ENCODE measurements at regions not wholly inside any gene's neighbourhood (a gene's known extent, or its start where the extent isn't known, plus 50 kb on each side); places are given as distances from the start of the nearest gene placed in this dataset.

DNA sequence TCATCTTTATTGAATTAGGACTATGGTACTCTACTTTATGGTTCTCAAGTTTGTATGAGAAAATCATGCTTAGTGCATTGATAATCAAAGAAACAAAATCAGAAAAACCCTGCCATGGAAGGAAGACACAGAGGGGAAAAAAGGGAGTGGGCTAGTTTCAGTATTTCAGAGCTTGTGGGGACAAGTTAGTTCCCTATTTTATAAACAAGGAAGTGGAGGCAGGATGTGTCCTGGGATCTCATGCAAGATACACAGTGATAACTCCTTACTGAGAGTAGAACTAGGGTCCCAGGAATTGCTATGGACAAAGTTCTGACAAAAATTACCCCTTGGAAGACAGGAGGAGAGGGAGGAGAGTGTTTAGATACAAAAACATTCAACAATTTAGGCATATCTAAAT lies 1277.3 kb downstream of the UQCRFS1 start:
- Mint-ChIP-seq H3K36me3 (no peaks in the 10 kb centered on the region), H3K4me3 (no peak overlapping the region), H3K4me1 (no peaks in the 10 kb centered on the region), H3K27ac (no peak overlapping the region), H3K27me3 (peaks cover 5% of the 10 kb centered on the region), H3K9me3 (no peaks in the 10 kb centered on the region)
- ATAC-seq (ENCODE audit: low read depth) (no peak), DNase-seq (ENCODE audit: low spot score in 2 of 2) (no peak)

- H3K4me3 Mint-ChIP-seq = no peak overlapping the region
- H3K27ac Mint-ChIP-seq = no peak overlapping the region
- H3K36me3 Mint-ChIP-seq = no peaks in the 10 kb centered on the region
- H3K4me1 Mint-ChIP-seq = no peaks in the 10 kb centered on the region
- H3K27me3 Mint-ChIP-seq = peaks cover 6% of the 10 kb centered on the region
- ATAC-seq (ENCODE audit: low read depth) (no peak), DNase-seq (ENCODE audit: low spot score in 2 of 2) (no peak)
- no peaks in the 10 kb centered on the region for H3K9me3 Mint-ChIP-seq
Observed at GRCh38 chr19:27929399-27929798, 1283.6 kb downstream of the UQCRFS1 start.

- DNase-seq (ENCODE audit: low spot score in 2 of 2) = no peak
Observed at GRCh38 chr19:27925202-27925601, 1287.7 kb downstream of the UQCRFS1 start.

DNA sequence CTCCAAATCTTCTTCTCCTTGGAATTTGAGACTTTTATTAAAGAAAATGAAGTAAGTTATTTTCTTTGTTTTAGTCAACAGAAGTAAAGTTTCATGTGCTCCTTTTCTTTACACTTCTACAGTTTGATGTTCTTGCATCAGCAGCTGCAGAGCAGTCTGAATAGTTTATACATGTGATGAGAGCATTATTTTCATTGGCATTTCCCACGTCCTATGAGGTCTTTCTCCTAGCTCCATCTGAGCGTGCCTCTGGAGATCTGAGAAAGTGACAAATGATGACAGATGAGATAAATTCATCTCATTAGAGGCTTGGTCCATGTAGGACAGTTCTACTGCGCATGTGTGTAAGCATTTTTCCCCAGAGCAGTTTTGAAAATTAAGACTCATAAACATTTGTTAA lies 1290.0 kb downstream of the UQCRFS1 start:
- Mint-ChIP-seq H3K4me3 (no peak overlapping the region), H3K4me1 (no peaks in the 10 kb centered on the region), H3K27ac (no peak overlapping the region), H3K27me3 (peaks cover 2% of the 10 kb centered on the region), H3K9me3 (peaks cover 2% of the 10 kb centered on the region), H3K36me3 (no peaks in the 10 kb centered on the region)
- ATAC-seq (ENCODE audit: low read depth) (no peak), DNase-seq (ENCODE audit: low spot score in 2 of 2) (no peak)

More at GRCh38 chr19:27925202-27925601, 1287.7 kb downstream of the UQCRFS1 start:
- Mint-ChIP-seq H3K27me3 (peaks cover 2% of the 10 kb centered on the region), H3K27ac (no peak overlapping the region), H3K4me1 (no peaks in the 10 kb centered on the region), H3K9me3 (peaks cover 2% of the 10 kb centered on the region), H3K36me3 (no peaks in the 10 kb centered on the region), H3K4me3 (no peak overlapping the region)
- no peak for ATAC-seq (ENCODE audit: low read depth)

DNA sequence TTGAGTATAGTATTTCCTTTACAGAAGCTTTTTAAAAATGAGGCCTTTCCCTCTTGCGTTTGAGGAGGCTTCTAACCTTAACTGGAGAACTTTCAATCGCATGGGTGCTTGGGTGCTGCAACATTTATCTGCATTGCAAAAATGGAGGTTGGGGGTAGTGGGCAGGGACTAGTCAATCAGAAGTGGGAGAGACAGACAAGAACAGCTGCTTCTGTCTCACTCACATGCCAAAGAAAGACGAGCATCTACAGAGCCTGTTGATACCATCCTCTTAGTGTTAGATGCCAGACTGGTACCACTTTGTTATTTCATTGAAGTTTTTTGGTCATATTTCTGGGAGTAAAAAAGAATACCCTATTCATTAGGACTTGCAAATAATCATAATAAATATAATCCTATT lies 1292.2 kb downstream of the UQCRFS1 start:
- H3K27ac Mint-ChIP-seq = no peak overlapping the region
- H3K4me3 Mint-ChIP-seq = no peak overlapping the region

DNA sequence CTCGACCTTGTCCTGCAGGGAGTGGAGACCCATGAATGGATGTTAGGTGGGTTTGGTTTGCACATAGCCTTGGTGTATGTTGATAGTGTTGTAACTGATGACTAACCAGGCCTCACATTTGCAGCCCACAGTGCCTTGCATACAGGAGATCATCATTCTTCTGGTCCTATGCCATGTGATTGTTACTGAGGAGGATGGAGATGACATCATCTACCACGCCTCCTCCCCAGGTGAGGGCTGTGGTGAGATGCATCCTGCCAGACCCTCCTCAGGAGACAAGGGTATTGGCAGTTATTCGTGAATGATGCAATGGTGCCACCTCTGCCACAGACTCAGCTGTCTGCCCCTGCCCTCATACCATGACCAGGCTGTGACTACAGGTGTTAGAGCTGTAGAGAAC lies 1294.1 kb downstream of the UQCRFS1 start:
- Mint-ChIP-seq H3K4me1 (no peaks in the 10 kb centered on the region), H3K9me3 (peaks cover 2% of the 10 kb centered on the region), H3K27me3 (no peaks in the 10 kb centered on the region), H3K27ac (no peak overlapping the region), H3K36me3 (no peaks in the 10 kb centered on the region), H3K4me3 (no peak overlapping the region)
- DNase-seq (ENCODE audit: low spot score in 2 of 2) = no peak
- ATAC-seq (ENCODE audit: low read depth) = no peak

More for the DNA sequence above, 1292.2 kb downstream of the UQCRFS1 start:
- Mint-ChIP-seq H3K27me3 (peaks cover 2% of the 10 kb centered on the region), H3K36me3 (no peaks in the 10 kb centered on the region), H3K9me3 (peaks cover 2% of the 10 kb centered on the region), H3K4me1 (no peaks in the 10 kb centered on the region)
- ATAC-seq (ENCODE audit: low read depth) = no peak
- DNase-seq (ENCODE audit: low spot score in 2 of 2) = no peak

- DNase-seq (ENCODE audit: low spot score in 2 of 2) (no peak), ATAC-seq (ENCODE audit: low read depth) (no peak)
- H3K27ac Mint-ChIP-seq = no peak overlapping the region
- no peaks in the 10 kb centered on the region for H3K9me3 Mint-ChIP-seq
- H3K4me1 Mint-ChIP-seq = no peaks in the 10 kb centered on the region
- no peaks in the 10 kb centered on the region for H3K27me3 Mint-ChIP-seq
- H3K4me3 Mint-ChIP-seq = no peak overlapping the region
- H3K36me3 Mint-ChIP-seq = no peaks in the 10 kb centered on the region
Observed at GRCh38 chr19:27911122-27911898, 1301.6 kb downstream of the UQCRFS1 start.

DNA sequence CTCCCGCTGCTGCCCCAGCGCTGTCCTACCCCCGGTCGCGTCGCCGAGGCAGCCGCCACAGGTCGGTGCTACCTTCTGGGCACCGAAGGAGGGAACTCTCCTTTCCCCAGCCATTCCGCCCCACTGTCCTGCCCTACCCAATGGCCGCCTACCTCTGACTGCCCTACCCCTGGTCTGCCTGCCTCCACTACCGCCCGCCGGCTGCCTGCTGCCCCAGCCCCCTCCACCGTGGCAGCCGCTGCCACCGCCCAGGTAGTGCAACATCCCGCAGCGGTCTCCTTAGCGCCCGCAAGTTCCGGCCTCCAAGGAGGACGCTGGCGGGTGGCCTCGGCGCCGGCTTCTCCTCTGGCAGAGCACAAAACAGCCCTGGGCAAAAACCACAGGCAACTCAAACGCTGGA lies 1303.1 kb downstream of the UQCRFS1 start:
- no peak overlapping the region for H3K27ac Mint-ChIP-seq
- no peaks in the 10 kb centered on the region for H3K36me3 Mint-ChIP-seq
- ATAC-seq (ENCODE audit: low read depth) = no peak
- H3K9me3 Mint-ChIP-seq = no peaks in the 10 kb centered on the region
- no peak for DNase-seq (ENCODE audit: low spot score in 2 of 2)
- no peaks in the 10 kb centered on the region for H3K27me3 Mint-ChIP-seq
- H3K4me3 Mint-ChIP-seq = no peak overlapping the region
- no peaks in the 10 kb centered on the region for H3K4me1 Mint-ChIP-seq

DNA sequence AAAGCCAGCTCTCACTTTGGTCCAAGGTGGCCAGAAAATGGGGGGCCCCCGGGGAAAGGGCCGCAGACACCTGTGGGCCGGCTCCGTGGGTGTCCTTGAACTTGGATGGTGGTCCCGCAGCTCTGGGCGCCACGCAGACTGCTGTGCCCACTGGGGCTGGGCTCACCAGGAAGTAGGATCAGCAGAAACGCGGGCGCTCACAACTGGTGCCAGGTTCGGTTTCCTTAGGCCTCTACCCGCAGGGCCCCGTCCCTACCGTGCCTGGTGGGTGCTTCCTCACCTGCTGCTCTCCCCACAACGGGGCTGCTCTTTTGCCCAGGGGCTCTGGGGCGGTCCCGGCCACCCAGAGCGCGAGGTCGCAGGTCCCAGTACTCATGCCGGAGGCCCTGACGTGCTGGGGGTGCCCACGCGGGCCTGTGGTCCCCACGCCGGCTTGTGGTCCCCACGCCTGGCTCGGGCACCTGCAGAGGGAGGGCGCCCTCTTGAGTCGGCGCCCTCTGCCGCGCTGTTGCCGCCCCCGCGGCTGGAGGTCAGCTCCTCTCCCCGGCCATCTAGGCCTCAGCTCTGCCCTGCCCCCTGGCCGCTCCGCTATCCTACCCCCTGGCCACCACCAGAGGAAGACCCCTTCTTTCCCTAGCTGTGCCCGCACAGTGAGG lies 1303.6 kb downstream of the UQCRFS1 start:
- Mint-ChIP-seq H3K27me3 (no peaks in the 10 kb centered on the region), H3K4me3 (no peak overlapping the region)

DNA sequence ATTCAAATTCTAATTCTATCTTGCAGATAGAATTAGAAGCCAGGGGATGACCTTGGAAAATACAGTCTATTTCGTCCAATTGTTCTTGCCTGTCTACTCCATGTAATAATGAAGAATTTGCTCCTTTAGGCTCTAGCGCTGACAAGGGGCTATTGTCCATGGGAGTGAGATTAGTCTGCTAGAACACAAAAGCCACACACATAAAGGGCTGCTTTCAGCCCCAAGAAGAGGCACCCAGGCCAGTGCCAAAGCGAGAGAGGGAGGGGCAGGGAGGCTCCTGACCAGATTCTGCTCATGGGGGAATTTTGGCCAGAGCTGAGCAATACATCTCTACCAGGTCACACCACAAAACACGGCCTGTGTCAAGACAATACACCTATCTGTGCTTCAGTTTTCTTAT lies 1306.9 kb downstream of the UQCRFS1 start:
- no peaks in the 10 kb centered on the region for H3K27me3 Mint-ChIP-seq
- no peak overlapping the region for H3K27ac Mint-ChIP-seq
- H3K4me3 Mint-ChIP-seq = no peak overlapping the region
- H3K36me3 Mint-ChIP-seq = no peaks in the 10 kb centered on the region
- H3K4me1 Mint-ChIP-seq = no peaks in the 10 kb centered on the region
- ATAC-seq (ENCODE audit: low read depth) (no peak), DNase-seq (ENCODE audit: low spot score in 2 of 2) (no peak)
- no peaks in the 10 kb centered on the region for H3K9me3 Mint-ChIP-seq

More for the DNA sequence above, 1303.6 kb downstream of the UQCRFS1 start:
- no peak overlapping the region for H3K27ac Mint-ChIP-seq
- ATAC-seq (ENCODE audit: low read depth) (no peak), DNase-seq (ENCODE audit: low spot score in 2 of 2) (no peak)
- no peaks in the 10 kb centered on the region for H3K36me3 Mint-ChIP-seq
- H3K4me1 Mint-ChIP-seq = no peaks in the 10 kb centered on the region
- H3K9me3 Mint-ChIP-seq = no peaks in the 10 kb centered on the region

GRCh38 chr19:27905074-27905473 lies 1307.9 kb downstream of the UQCRFS1 start:
- H3K9me3 Mint-ChIP-seq = no peaks in the 10 kb centered on the region
- H3K4me3 Mint-ChIP-seq = no peak overlapping the region
- H3K27ac Mint-ChIP-seq = no peak overlapping the region
- H3K27me3 Mint-ChIP-seq = no peaks in the 10 kb centered on the region
- no peaks in the 10 kb centered on the region for H3K36me3 Mint-ChIP-seq
- DNase-seq (ENCODE audit: low spot score in 2 of 2) = no peak
- no peaks in the 10 kb centered on the region for H3K4me1 Mint-ChIP-seq
- ATAC-seq (ENCODE audit: low read depth) = no peak

GRCh38 chr19:27901078-27901477 lies 1311.9 kb downstream of the UQCRFS1 start:
- no peak for DNase-seq (ENCODE audit: low spot score in 2 of 2)
- H3K4me3 Mint-ChIP-seq = no peak overlapping the region
- no peaks in the 10 kb centered on the region for H3K9me3 Mint-ChIP-seq
- no peak overlapping the region for H3K27ac Mint-ChIP-seq
- ATAC-seq (ENCODE audit: low read depth) = no peak
- H3K27me3 Mint-ChIP-seq = peaks cover 1% of the 10 kb centered on the region
- H3K4me1 Mint-ChIP-seq = no peaks in the 10 kb centered on the region
- no peaks in the 10 kb centered on the region for H3K36me3 Mint-ChIP-seq

GRCh38 chr19:27896091-27896490 lies 1316.9 kb downstream of the UQCRFS1 start:
- DNase-seq (ENCODE audit: low spot score in 2 of 2) = no peak
- Mint-ChIP-seq H3K27me3 (peaks cover 4% of the 10 kb centered on the region), H3K9me3 (no peaks in the 10 kb centered on the region), H3K27ac (no peak overlapping the region), H3K4me3 (no peak overlapping the region), H3K36me3 (peaks cover 2% of the 10 kb centered on the region), H3K4me1 (no peaks in the 10 kb centered on the region)
- no peak for ATAC-seq (ENCODE audit: low read depth)

- ATAC-seq (ENCODE audit: low read depth) = no peak
- Mint-ChIP-seq H3K9me3 (no peaks in the 10 kb centered on the region), H3K27me3 (peaks cover 4% of the 10 kb centered on the region), H3K4me1 (no peaks in the 10 kb centered on the region), H3K27ac (peak overlapping the region; percentile 11), H3K4me3 (no peak overlapping the region), H3K36me3 (peaks cover 2% of the 10 kb centered on the region)
- DNase-seq (ENCODE audit: low spot score in 2 of 2) = no peak
Observed at GRCh38 chr19:27894906-27895754, 1317.8 kb downstream of the UQCRFS1 start.

Data from memory B cell (primary cell).